ENCODE measurements at regions not wholly inside any gene's neighbourhood (a gene's known extent, or its start where the extent isn't known, plus 50 kb on each side); places are given as distances from the start of the nearest gene placed in this dataset.
A peak's percentile ranks its signal among the peaks of the same experiment; 100 is the strongest.

- Mint-ChIP-seq H3K27me3 (ENCODE audit: low read depth) (no peaks in the 10 kb centered on the region), H3K4me1 (peaks cover 27 to 31% of the 10 kb centered on the region in 2 experiments), H3K9me3 (peaks cover 2% of the 10 kb centered on the region in 2 experiments; a peak in 2 of 5 replicates), H3K36me3 (ENCODE audit: insufficient read depth in 1 of 3, low read depth in 3 of 3) (peaks cover 0 to under 1% (median 0%) of the 10 kb centered on the region in 3 experiments; a peak in 2 of 7 replicates), H3K4me3 (no peak overlapping the region), H3K27ac (peak overlapping the region; percentile 81 to 87 (median 84); a peak in 6 of 7 replicates)
- H3K56ac ChIP-seq (ENCODE audit: insufficient read length, low read depth, low read length): no peak overlapping the region
- H2BK12ac ChIP-seq (ENCODE audit: insufficient read length, low read depth, low read length): no peak overlapping the region
- no peak overlapping the region for H4K5ac ChIP-seq (ENCODE audit: insufficient read length, low read depth, low read length)
- DNase-seq: peak; percentile 71
- H3T11ph ChIP-seq (ENCODE audit: low read length): no peak overlapping the region
- no peak overlapping the region for H3K23ac ChIP-seq (ENCODE audit: insufficient read length, low read depth, low read length)
- no peaks in the 10 kb centered on the region for H3K27me3 ChIP-seq (ENCODE audit: insufficient read depth, low read length)
- peak overlapping the region; percentile 20 for H3K4me2 ChIP-seq (ENCODE audit: insufficient read depth, insufficient read length, low read length)
- no peak overlapping the region for H3K18ac ChIP-seq (ENCODE audit: insufficient read length, low read depth, low read length)
- H2BK20ac ChIP-seq (ENCODE audit: low read depth, low read length, poor library complexity, severe bottlenecking): no peak overlapping the region
- H3K9ac ChIP-seq (ENCODE audit: extremely low read depth, insufficient read length, low read length): no peak overlapping the region
- H3K9me3 ChIP-seq (ENCODE audit: control insufficient read depth, low read depth, low read length): no peaks in the 10 kb centered on the region
- no peak overlapping the region for H4K8ac ChIP-seq (replicated peaks; ENCODE audit: insufficient read length, low read depth, low read length)
- no peak overlapping the region for H4K91ac ChIP-seq (ENCODE audit: insufficient read length, low read depth, low read length)
- no peak overlapping the region for H2AK5ac ChIP-seq (ENCODE audit: insufficient read length, low read length)
- no peaks in the 10 kb centered on the region for H3K23me2 ChIP-seq (ENCODE audit: insufficient read length, low read depth, low read length, poor library complexity, severe bottlenecking)
- H3K79me1 ChIP-seq (ENCODE audit: insufficient read depth, low read depth, low read length, poor library complexity, severe bottlenecking): peaks cover 3% of the 10 kb centered on the region
- H3K79me2 ChIP-seq (ENCODE audit: insufficient read depth, low read length): peaks cover 2% of the 10 kb centered on the region; the same call in 1 of the 2 replicates
- H3K14ac ChIP-seq (ENCODE audit: insufficient read depth, low read length): 0 out of 2 replicates have a peak overlapping the region, but pooled peaks have one; percentile 35
- H2BK120ac ChIP-seq (ENCODE audit: low read depth, low read length, poor library complexity, severe bottlenecking): no peak overlapping the region
- TF ChIP-seq, protein P1, sequence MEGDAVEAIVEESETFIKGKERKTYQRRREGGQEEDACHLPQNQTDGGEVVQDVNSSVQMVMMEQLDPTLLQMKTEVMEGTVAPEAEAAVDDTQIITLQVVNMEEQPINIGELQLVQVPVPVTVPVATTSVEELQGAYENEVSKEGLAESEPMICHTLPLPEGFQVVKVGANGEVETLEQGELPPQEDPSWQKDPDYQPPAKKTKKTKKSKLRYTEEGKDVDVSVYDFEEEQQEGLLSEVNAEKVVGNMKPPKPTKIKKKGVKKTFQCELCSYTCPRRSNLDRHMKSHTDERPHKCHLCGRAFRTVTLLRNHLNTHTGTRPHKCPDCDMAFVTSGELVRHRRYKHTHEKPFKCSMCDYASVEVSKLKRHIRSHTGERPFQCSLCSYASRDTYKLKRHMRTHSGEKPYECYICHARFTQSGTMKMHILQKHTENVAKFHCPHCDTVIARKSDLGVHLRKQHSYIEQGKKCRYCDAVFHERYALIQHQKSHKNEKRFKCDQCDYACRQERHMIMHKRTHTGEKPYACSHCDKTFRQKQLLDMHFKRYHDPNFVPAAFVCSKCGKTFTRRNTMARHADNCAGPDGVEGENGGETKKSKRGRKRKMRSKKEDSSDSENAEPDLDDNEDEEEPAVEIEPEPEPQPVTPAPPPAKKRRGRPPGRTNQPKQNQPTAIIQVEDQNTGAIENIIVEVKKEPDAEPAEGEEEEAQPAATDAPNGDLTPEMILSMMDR (conservative IDR thresholded peaks at IDR 0.05): no peak
- H2AFZ ChIP-seq (ENCODE audit: low read length): no peak overlapping the region
- H4K20me1 ChIP-seq (ENCODE audit: control insufficient read depth, insufficient read depth, insufficient read length): no peaks in the 10 kb centered on the region
- no peak overlapping the region for H2BK5ac ChIP-seq (ENCODE audit: insufficient read length, low read length)
- no peak overlapping the region for H3K27ac ChIP-seq (ENCODE audit: insufficient read length, low read depth, low read length)
- no peaks in the 10 kb centered on the region; the same call in none of the 2 replicates for H3K4me1 ChIP-seq (ENCODE audit: insufficient read depth, low read length)
- H2BK15ac ChIP-seq (ENCODE audit: low read depth, low read length): no peak overlapping the region
- H3K4ac ChIP-seq (ENCODE audit: low read depth, low read length): no peak overlapping the region
- WGBS (ENCODE audit: extremely low coverage, insufficient read length, low lambda C conversion rate): no CpG with 5 or more reads among the region's 7 CpGs
Measured at GRCh38 chr10:29712108-29712507, 77.3 kb upstream of the SVIL start.
